GM23338 (cell line): ENCODE measurements at regions not wholly inside any gene's neighbourhood (a gene's known extent, or its start where the extent isn't known, plus 50 kb on each side); places are given as distances from the start of the nearest gene placed in this dataset.

Experiments used
- ATAC-seq: fragments of 200-7000 bp; cut with Tn5 transposase; 3 replicates; pipeline ENCODE4 v1.9.1; 2020
- DNase-seq: peaks from one replicate; pipeline ENCODE4 v3.0.0-alpha.2; 2015; ENCODE audit warnings: low spot score
- H2AFZ ChIP-seq: fragments of 200-600 bp; sonication (generic); 2 replicates; pipeline ENCODE4 v1.8.0; 2016; ENCODE audit warnings: antibody characterized with exemption, mild to moderate bottlenecking, moderate library complexity
- H3F3A ChIP-seq: fragments of 200-600 bp; sonication (generic); replicated peaks from 2 replicates; pipeline ENCODE4 v1.8.0; 2017; ENCODE audit warnings: antibody characterized with exemption, mixed run types, low read depth
- H3K27ac ChIP-seq: fragments of 200-600 bp; sonication (generic); 2 replicates; pipeline ENCODE4 v1.6.1; 2016; ENCODE audit warnings: low read depth
- H3K27me3 ChIP-seq: fragments of 200-600 bp; sonication (generic); 2 replicates; pipeline ENCODE4 v1.8.0; 2016; ENCODE audit warnings: mild to moderate bottlenecking, mixed run types, moderate library complexity; ENCODE audit not compliant: insufficient read depth
- H3K36me3 ChIP-seq: fragments of 200-600 bp; sonication (generic); 2 replicates; pipeline ENCODE4 v1.8.0; 2016; ENCODE audit warnings: mild to moderate bottlenecking; ENCODE audit not compliant: insufficient read depth
- H3K4me1 ChIP-seq: fragments of 200-600 bp; sonication (generic); 2 replicates; pipeline ENCODE4 v1.8.0; 2016; ENCODE audit warnings: mild to moderate bottlenecking, moderate library complexity; ENCODE audit not compliant: insufficient read depth
- H3K4me2 ChIP-seq: fragments of 200-600 bp; sonication (generic); 2 replicates; pipeline ENCODE4 v1.7.1; 2017; ENCODE audit warnings: mixed run types
- H3K4me3 ChIP-seq: fragments of 200-600 bp; sonication (generic); 2 replicates; pipeline ENCODE4 v1.6.1; 2016; ENCODE audit warnings: mixed run types
- H3K79me2 ChIP-seq: fragments of 200-600 bp; sonication (generic); replicated peaks from 2 replicates; pipeline ENCODE4 v1.8.0; 2017; ENCODE audit warnings: mild to moderate bottlenecking; ENCODE audit not compliant: insufficient read depth
- H3K9me2 ChIP-seq: fragments of 200-600 bp; sonication (generic); 2 replicates; pipeline ENCODE4 v1.8.0; 2017; ENCODE audit not compliant: insufficient read depth
- H4K20me1 ChIP-seq: fragments of 200-600 bp; sonication (generic); replicated peaks from 2 replicates; pipeline ENCODE4 v1.8.0; 2017; ENCODE audit warnings: mild to moderate bottlenecking; ENCODE audit not compliant: insufficient read depth
- H3K27ac Mint-ChIP-seq: 2 replicates; pipeline ENCODE4 v1.8.0; 2020; ENCODE audit warnings: inconsistent platforms, mild to moderate bottlenecking, moderate library complexity, mixed read lengths
- H3K27me3 Mint-ChIP-seq: 3 replicates; pipeline ENCODE4 v1.8.0; 2022; ENCODE audit warnings: low read depth, mild to moderate bottlenecking, moderate library complexity, mixed read lengths, inconsistent platforms; ENCODE audit not compliant: insufficient read depth, poor library complexity
- H3K36me3 Mint-ChIP-seq: 3 replicates; pipeline ENCODE4 v1.8.0; 2021; ENCODE audit warnings: low read depth, mild to moderate bottlenecking, inconsistent platforms, moderate library complexity, mixed read lengths
- H3K4me1 Mint-ChIP-seq: 3 replicates; pipeline ENCODE4 v1.8.0; 2020; ENCODE audit warnings: mild to moderate bottlenecking, inconsistent platforms, mixed read lengths
- H3K4me3 Mint-ChIP-seq: 3 replicates; pipeline ENCODE4 v1.8.0; 2021; ENCODE audit warnings: moderate library complexity, mild to moderate bottlenecking, inconsistent platforms, mixed read lengths
- H3K9me3 Mint-ChIP-seq: 3 replicates; pipeline ENCODE4 v1.8.0; 2020; ENCODE audit warnings: moderate library complexity, mild to moderate bottlenecking, inconsistent platforms, mixed read lengths
- CREB1 ChIP-seq: fragments of 250-450 bp; sonication (Bioruptor Pico); IDR thresholded peaks from 2 replicates; pipeline ENCODE4 v1.5.0; 2020; ENCODE audit warnings: low read depth, mild to moderate bottlenecking, moderate library complexity
- CTCF ChIP-seq, 2 experiments: fragments of 200-600 bp in 1 of 2; sonication (generic) in 1 of 2; conservative IDR thresholded peaks; 2 replicates each; pipeline versions ENCODE4 v1.5.1 to v1.6.1; 2016 to 2017; ENCODE audit warnings: antibody characterized with exemption in 2 of 2, low read depth in 2 of 2, mild to moderate bottlenecking in 2 of 2, moderate library complexity in 1 of 2
- ETS1 ChIP-seq: IDR thresholded peaks from 2 replicates; pipeline ENCODE4 v1.6.1; 2016; ENCODE audit warnings: antibody characterized with exemption
- EZH2 ChIP-seq: fragments of 200-600 bp; sonication (generic); IDR thresholded peaks from one replicate; pipeline ENCODE4 v1.8.0; 2017; ENCODE audit warnings: antibody characterized with exemption, mild to moderate bottlenecking, low read depth; ENCODE audit not compliant: unreplicated experiment
- EZH2phosphoT487 ChIP-seq: fragments of 200-600 bp; sonication (generic); IDR thresholded peaks from one replicate; pipeline ENCODE4 v1.8.1; 2018; ENCODE audit warnings: antibody characterized with exemption; ENCODE audit not compliant: unreplicated experiment
- NANOG ChIP-seq: IDR thresholded peaks from 2 replicates; pipeline ENCODE4 v1.6.1; 2016; ENCODE audit warnings: antibody characterized with exemption, borderline replicate concordance
- POLR2AphosphoS5 ChIP-seq: IDR thresholded peaks from 2 replicates; pipeline ENCODE4 v1.6.1; 2016; ENCODE audit warnings: antibody characterized with exemption, low read depth
- ZNF114 ChIP-seq: fragments of 250-450 bp; sonication (Bioruptor Pico); IDR thresholded peaks from 2 replicates; pipeline ENCODE4 v1.5.0; 2020; ENCODE audit warnings: mild to moderate bottlenecking, moderate library complexity
- ZNF331 ChIP-seq: fragments of 250-450 bp; sonication (Bioruptor Pico); IDR thresholded peaks from 2 replicates; pipeline ENCODE4 v1.5.0; 2020; ENCODE audit warnings: low read depth, mild to moderate bottlenecking, moderate library complexity
- ZNF462 ChIP-seq: fragments of 250-450 bp; sonication (Bioruptor Pico); IDR thresholded peaks from 2 replicates; pipeline ENCODE4 v1.5.0; 2020; ENCODE audit warnings: mild to moderate bottlenecking, moderate library complexity

GRCh38 chr5:24999732-25000131 is 355.0 kb upstream of the CDH10 start (continued):
- TF ChIP-seq CTCF (conservative IDR thresholded peaks at IDR 0.05; ENCODE audit: low read depth in 2 of 2) (no peak), NANOG (no peak), ZNF331 (CRISPR knock-in tag) (no peak), ETS1 (no peak)

- Histone ChIP-seq H3K9me2 (no peaks in the 10 kb centered on the region), H3K27ac (no peak overlapping the region), H3K79me2 (no peaks in the 10 kb centered on the region), H3K36me3 (no peaks in the 10 kb centered on the region), H4K20me1 (no peaks in the 10 kb centered on the region), H3K27me3 (no peaks in the 10 kb centered on the region), H3K4me1 (no peaks in the 10 kb centered on the region), H3K4me3 (no peak overlapping the region), H2AFZ (no peak overlapping the region), H3K4me2 (no peak overlapping the region), H3F3A (no peaks in the 10 kb centered on the region)
- no peak for DNase-seq
- Mint-ChIP-seq H3K27ac (no peak overlapping the region), H3K4me1 (no peaks in the 10 kb centered on the region), H3K36me3 (no peaks in the 10 kb centered on the region), H3K9me3 (no peaks in the 10 kb centered on the region), H3K4me3 (no peak overlapping the region), H3K27me3 (no peaks in the 10 kb centered on the region)
- TF ChIP-seq ZNF114 (no peak), EZH2 (no peak), EZH2phosphoT487 (no peak), ETS1 (no peak), ZNF331 (CRISPR knock-in tag) (no peak), POLR2AphosphoS5 (no peak), CREB1 (no peak)
- ATAC-seq, result no peak
These were observed 353.9 kb upstream of the CDH10 start for GRCh38 chr5:24998641-24999040.

- H3K4me2 ChIP-seq, result no peak overlapping the region
- Mint-ChIP-seq H3K9me3 (no peaks in the 10 kb centered on the region), H3K27ac (no peak overlapping the region), H3K4me1 (no peaks in the 10 kb centered on the region), H3K27me3 (no peaks in the 10 kb centered on the region), H3K36me3 (no peaks in the 10 kb centered on the region), H3K4me3 (no peak overlapping the region)
- H3K36me3 ChIP-seq, result no peaks in the 10 kb centered on the region
- DNase-seq (no peak), ATAC-seq (no peak)
- no peaks in the 10 kb centered on the region for H3F3A ChIP-seq
- no peaks in the 10 kb centered on the region for H3K4me1 ChIP-seq
- H3K27ac ChIP-seq, result no peak overlapping the region
- no peaks in the 10 kb centered on the region for H3K79me2 ChIP-seq
- H3K4me3 ChIP-seq, result no peak overlapping the region
- no peaks in the 10 kb centered on the region for H4K20me1 ChIP-seq
- H2AFZ ChIP-seq, result no peak overlapping the region
- H3K27me3 ChIP-seq, result no peaks in the 10 kb centered on the region
- 0 out of 2 replicates have a peak, but pooled peaks cover 1% of the 10 kb centered on the region for H3K9me2 ChIP-seq
- TF ChIP-seq ZNF462, result no peak
These were observed 341.5 kb upstream of the CDH10 start for GRCh38 chr5:24986326-24986725.
